SK-N-MC (cell line): ENCODE measurements at regions not wholly inside any gene's neighbourhood (a gene's known extent, or its start where the extent isn't known, plus 50 kb on each side); places are given as distances from the start of the nearest gene placed in this dataset.

ENCODE experiments used
- DNase-seq: peaks from one replicate; pipeline ENCODE4 v3.0.0-alpha.2; 2011; ENCODE audit warnings: low read depth, low spot score
- H3K27ac ChIP-seq: fragments of 200-600 bp; sonication (generic); 2 replicates; pipeline ENCODE4 v1.5.1; 2016; ENCODE audit warnings: mixed run types
- H3K36me3 ChIP-seq: fragments of 200-600 bp; sonication (generic); 2 replicates; pipeline ENCODE4 v1.6.1; 2017; ENCODE audit warnings: antibody characterized with exemption, low read length, mixed read lengths; ENCODE audit not compliant: insufficient read depth
- H3K4me3 ChIP-seq: fragments of 200-600 bp; sonication (generic); 2 replicates; pipeline ENCODE4 v1.5.1; 2016
- H3K9ac ChIP-seq: fragments of 200-600 bp; sonication (generic); 2 replicates; pipeline ENCODE4 v1.8.0; 2017; ENCODE audit warnings: mixed run types, mixed read lengths; ENCODE audit not compliant: insufficient read length
- H3K9me3 ChIP-seq: fragments of 200-600 bp; sonication (generic); 2 replicates; pipeline ENCODE4 v1.6.1; 2017; ENCODE audit warnings: low read depth, mild to moderate bottlenecking, antibody characterized with exemption, low read length, moderate library complexity, mixed read lengths
- EZH2 ChIP-seq: fragments of 200-600 bp; sonication (generic); IDR thresholded peaks from one replicate; pipeline ENCODE4 v1.6.1; 2017; ENCODE audit warnings: antibody characterized with exemption
- FOXP2 ChIP-seq: optimal IDR thresholded peaks from 2 replicates; pipeline ENCODE3; 2011; ENCODE audit warnings: mild to moderate bottlenecking, moderate library complexity; ENCODE audit not compliant: insufficient read depth; ENCODE audit errors: extremely low read length, control extremely low read depth
- POLR2AphosphoS5 ChIP-seq: IDR thresholded peaks from 2 replicates; pipeline ENCODE4 v1.6.1; 2012; ENCODE audit warnings: mild to moderate bottlenecking, low read depth, low read length, borderline replicate concordance

DNA sequence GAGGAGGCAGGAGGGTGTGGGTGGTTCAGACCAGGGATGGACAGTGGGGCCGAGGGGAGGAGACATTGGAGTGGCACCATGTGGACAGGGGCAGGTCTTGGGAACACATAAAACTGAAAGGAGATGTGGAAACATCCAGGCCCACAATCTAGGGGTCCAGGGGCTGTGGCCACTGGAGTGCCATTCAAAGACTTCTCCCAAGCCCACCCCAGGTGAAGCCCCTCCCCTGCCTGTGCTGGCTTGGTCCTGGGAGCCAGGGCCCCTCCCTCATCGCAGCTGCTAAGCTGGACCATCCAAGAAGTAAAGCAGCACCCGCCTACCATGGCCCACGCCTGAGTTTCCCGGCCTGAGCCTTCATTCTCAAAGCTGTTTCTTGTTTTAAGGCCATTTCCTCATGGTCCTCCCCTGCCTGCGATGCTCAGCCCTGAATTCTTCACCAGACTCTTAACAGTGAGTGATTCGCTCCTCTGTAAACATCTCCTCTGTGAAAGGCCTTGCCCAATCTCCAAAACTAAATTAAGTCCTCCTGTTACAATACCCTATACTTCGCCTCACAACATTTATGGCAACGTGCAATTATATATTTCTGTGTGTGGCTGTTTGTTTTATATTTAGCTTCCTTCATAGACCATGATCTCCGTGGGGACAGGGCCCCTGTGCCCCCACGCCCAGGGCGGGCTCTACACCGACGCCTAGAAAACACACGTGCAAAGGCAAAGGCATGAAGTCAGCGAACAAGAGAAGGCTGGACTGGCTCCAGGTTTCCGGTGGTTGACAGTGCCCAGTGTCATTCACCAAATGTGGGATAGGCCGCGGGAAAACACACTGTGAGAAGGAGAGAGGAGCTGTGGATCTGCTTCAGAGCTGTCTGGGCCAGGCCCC lies 267.8 kb downstream of the ERMARD start:
- no peak for DNase-seq
- Histone ChIP-seq H3K9me3 (no peaks in the 10 kb centered on the region), H3K4me3 (no peak overlapping the region), H3K27ac (no peak overlapping the region), H3K36me3 (no peaks in the 10 kb centered on the region), H3K9ac (no peak overlapping the region)
- TF ChIP-seq FOXP2 = no peak
- no peak for TF ChIP-seq POLR2AphosphoS5
- TF ChIP-seq EZH2 = no peak

DNA sequence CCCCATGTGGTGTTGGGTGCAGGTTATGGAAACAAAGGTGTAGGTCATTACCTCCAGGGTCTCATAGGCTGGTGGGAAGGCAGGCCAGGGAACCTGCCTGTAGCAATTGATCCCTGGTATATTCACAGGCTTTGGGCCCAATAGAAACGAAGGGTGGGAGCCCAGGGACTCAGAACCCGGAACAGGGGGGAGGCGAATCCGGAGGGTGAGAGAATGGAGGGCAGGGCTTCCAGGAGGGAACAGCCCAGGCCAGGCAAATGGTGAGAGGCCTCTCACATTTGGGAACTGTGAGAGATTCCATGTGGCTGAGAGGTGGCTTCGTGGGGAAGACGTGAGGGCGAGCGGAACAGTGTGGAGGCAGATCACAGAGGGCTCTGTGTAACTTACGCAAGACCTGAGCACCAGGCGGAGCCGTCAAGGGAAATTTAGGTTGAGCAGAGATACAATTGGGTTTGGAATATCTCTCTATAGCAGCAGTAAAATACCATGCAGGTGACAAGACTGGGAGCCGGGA lies 267.1 kb downstream of the ERMARD start:
- H3K36me3 ChIP-seq = no peaks in the 10 kb centered on the region
- TF ChIP-seq EZH2 = no peak
- no peak for TF ChIP-seq FOXP2
- no peak for TF ChIP-seq POLR2AphosphoS5

GRCh38 chr6:170017603-170018320 lies 266.3 kb downstream of the ERMARD start:
- Histone ChIP-seq H3K27ac (no peak overlapping the region), H3K9me3 (no peaks in the 10 kb centered on the region), H3K4me3 (no peak overlapping the region), H3K9ac (no peak overlapping the region), H3K36me3 (no peaks in the 10 kb centered on the region)
- no peak for TF ChIP-seq EZH2
- no peak for TF ChIP-seq FOXP2
- no peak for TF ChIP-seq POLR2AphosphoS5
- DNase-seq = no peak

More for the DNA sequence above, 267.1 kb downstream of the ERMARD start:
- H3K4me3 ChIP-seq = no peak overlapping the region
- no peak overlapping the region for H3K27ac ChIP-seq
- no peak for DNase-seq
- no peak overlapping the region for H3K9ac ChIP-seq
- no peaks in the 10 kb centered on the region for H3K9me3 ChIP-seq

DNA sequence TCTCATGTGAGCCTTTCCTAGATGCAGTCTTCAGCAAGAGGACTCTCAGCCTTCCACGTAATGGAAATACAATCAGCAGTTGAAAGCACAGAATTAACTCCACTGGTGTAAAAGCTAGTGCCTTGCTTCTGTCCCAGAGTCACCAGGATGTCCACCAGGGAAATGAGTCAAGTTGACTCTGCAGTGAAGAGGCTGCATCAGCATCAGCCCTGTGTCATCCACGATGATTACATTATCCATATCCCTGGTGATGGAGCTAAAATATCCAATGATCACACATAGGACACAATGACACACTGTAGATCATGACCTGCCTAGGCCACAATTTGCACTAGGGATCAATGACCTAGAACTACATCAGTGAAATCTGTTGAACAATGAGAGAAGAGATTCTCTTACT lies 262.4 kb downstream of the ERMARD start:
- Histone ChIP-seq H3K4me3 (no peak overlapping the region), H3K36me3 (no peaks in the 10 kb centered on the region)
- DNase-seq = no peak

DNA sequence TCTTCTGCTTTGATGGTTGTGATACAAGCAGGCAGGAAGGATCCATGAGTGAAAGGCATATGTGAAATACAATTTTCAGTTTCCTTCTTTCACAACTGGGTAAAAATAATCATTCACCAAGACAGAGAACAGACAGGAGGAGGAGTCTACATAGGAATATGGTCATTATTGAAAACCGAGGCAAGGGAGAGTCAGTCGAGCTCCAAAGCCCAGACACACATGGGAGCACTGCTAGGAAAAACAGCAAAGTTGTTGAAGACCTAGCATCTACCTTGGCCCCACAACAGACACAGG lies 260.6 kb downstream of the ERMARD start:
- DNase-seq = no peak
- no peaks in the 10 kb centered on the region for H3K9me3 ChIP-seq
- no peak overlapping the region for H3K27ac ChIP-seq
- no peaks in the 10 kb centered on the region for H3K36me3 ChIP-seq
- H3K4me3 ChIP-seq = no peak overlapping the region
- no peak overlapping the region for H3K9ac ChIP-seq
- TF ChIP-seq EZH2 = no peak

More for the DNA sequence above, 262.4 kb downstream of the ERMARD start:
- H3K9me3 ChIP-seq = no peaks in the 10 kb centered on the region
- no peak overlapping the region for H3K9ac ChIP-seq
- TF ChIP-seq FOXP2 (no peak), POLR2AphosphoS5 (no peak), EZH2 (no peak)
- no peak overlapping the region for H3K27ac ChIP-seq

DNA sequence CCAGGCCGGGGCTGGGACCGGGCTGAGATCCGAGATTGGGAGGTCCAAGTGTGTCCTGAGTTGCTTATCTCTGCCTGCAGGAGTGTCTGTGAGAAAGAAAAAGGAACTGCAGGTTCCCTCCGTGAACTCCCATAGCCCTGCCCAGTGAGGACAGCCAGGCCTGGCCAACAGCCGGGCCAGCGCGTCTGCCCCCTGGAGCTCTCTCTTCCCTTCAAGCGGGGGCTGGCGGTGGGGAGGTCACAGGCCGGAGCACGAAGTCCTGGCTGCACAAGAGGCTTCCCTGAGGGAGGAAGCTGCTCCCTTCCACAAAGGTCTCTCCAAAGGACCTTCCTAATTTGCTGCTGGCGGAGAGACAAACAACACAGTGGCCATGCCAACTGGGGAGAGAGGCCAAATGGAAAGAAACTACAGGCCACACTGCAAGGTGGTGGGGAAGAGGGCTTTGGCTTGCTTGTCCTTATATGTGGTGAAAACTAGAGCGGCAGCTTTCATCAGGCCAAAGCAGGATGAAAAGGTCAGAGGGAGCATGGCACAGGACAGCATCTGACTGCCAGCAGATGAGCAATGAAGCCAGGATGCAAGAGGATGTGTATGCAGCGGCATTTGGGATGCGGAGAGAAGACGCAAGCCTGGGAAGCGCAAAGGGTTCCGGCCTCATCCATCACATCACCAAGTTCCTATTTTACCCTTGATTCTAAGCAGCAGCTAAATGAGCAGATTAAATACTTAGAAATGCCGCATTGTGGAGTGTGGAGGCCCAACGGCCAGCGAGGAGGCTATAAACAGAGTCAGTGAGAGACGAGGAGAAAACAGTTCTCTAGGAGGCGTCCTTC lies 260.0 kb downstream of the ERMARD start:
- TF ChIP-seq FOXP2 = no peak
- TF ChIP-seq POLR2AphosphoS5 = no peak
- TF ChIP-seq EZH2 = no peak
- Histone ChIP-seq H3K4me3 (no peak overlapping the region), H3K9me3 (no peaks in the 10 kb centered on the region), H3K27ac (no peak overlapping the region), H3K36me3 (no peaks in the 10 kb centered on the region), H3K9ac (no peak overlapping the region)
- no peak for DNase-seq

- no peak for DNase-seq
- H3K9ac ChIP-seq = no peak overlapping the region
- TF ChIP-seq FOXP2 = no peak
- TF ChIP-seq EZH2 = no peak
- no peak for TF ChIP-seq POLR2AphosphoS5
- H3K27ac ChIP-seq = no peak overlapping the region
- H3K9me3 ChIP-seq = no peaks in the 10 kb centered on the region
- H3K36me3 ChIP-seq = no peaks in the 10 kb centered on the region
- H3K4me3 ChIP-seq = no peak overlapping the region
These were observed 259.3 kb downstream of the ERMARD start for GRCh38 chr6:170010665-170011203.
